HG03469 (cell line): ENCODE measurements at regions not wholly inside any gene's neighbourhood (a gene's known extent, or its start where the extent isn't known, plus 50 kb on each side); places are given as distances from the start of the nearest gene placed in this dataset.
"Not testable (repeated sequence)": the region's sequence is repeated elsewhere in the genome, so short reads cannot be mapped to it uniquely, and the experiment has no call there.

ENCODE experiments used
- ATAC-seq: cut with Tn5 transposase; IDR thresholded peaks from one replicate; pipeline ENCODE4 v1.9.1; 2021; ENCODE audit warnings: mild to moderate bottlenecking, moderate library complexity, moderate number of reproducible peaks; ENCODE audit not compliant: unreplicated experiment

- ATAC-seq, result no peak
Measured at GRCh38 chr12:67893022-67893580, 96.1 kb upstream of the IFNG-AS1 start.

GRCh38 chr12:67900418-67900817 is 88.8 kb upstream of the IFNG-AS1 start:
- not testable (repeated sequence) for ATAC-seq

- ATAC-seq, result no peak
Measured at GRCh38 chr12:67909091-67909531, 80.1 kb upstream of the IFNG-AS1 start.

- no peak for ATAC-seq
Measured at GRCh38 chr12:67909681-67910080, 79.6 kb upstream of the IFNG-AS1 start.

- no peak for ATAC-seq
Measured at GRCh38 chr12:67910360-67911274, 78.6 kb upstream of the IFNG-AS1 start.

GRCh38 chr12:67911275-67911600 is 78.0 kb upstream of the IFNG-AS1 start:
- ATAC-seq, result no peak

GRCh38 chr12:67911789-67912188 is 77.5 kb upstream of the IFNG-AS1 start:
- no peak for ATAC-seq

GRCh38 chr12:67915335-67915851 is 73.9 kb upstream of the IFNG-AS1 start:
- no peak for ATAC-seq

GRCh38 chr12:67916266-67916970 is 72.8 kb upstream of the IFNG-AS1 start:
- no peak for ATAC-seq

GRCh38 chr12:67917811-67918210 is 71.4 kb upstream of the IFNG-AS1 start:
- ATAC-seq, result no peak

GRCh38 chr12:67918441-67918840 is 70.8 kb upstream of the IFNG-AS1 start:
- no peak for ATAC-seq

- ATAC-seq, result no peak
Measured at GRCh38 chr12:67919406-67919805, 69.8 kb upstream of the IFNG-AS1 start.

GRCh38 chr12:67920413-67920812 is 68.8 kb upstream of the IFNG-AS1 start:
- ATAC-seq, result no peak

- ATAC-seq, result no peak
Measured at GRCh38 chr12:67921286-67921685, 68.0 kb upstream of the IFNG-AS1 start.

- no peak for ATAC-seq
Measured at GRCh38 chr12:67922245-67922644, 67.0 kb upstream of the IFNG-AS1 start.

- no peak for ATAC-seq
Measured at GRCh38 chr12:67925077-67925476, 64.2 kb upstream of the IFNG-AS1 start.

- no peak for ATAC-seq
Measured at GRCh38 chr12:67925552-67925951, 63.7 kb upstream of the IFNG-AS1 start.

GRCh38 chr12:67926063-67926462 is 63.2 kb upstream of the IFNG-AS1 start:
- no peak for ATAC-seq

- ATAC-seq, result no peak
Measured at GRCh38 chr12:67927324-67927723, 61.9 kb upstream of the IFNG-AS1 start.

- no peak for ATAC-seq
Measured at GRCh38 chr12:67927815-67928214, 61.4 kb upstream of the IFNG-AS1 start.

GRCh38 chr12:67928621-67929383 is 60.4 kb upstream of the IFNG-AS1 start:
- no peak for ATAC-seq
